ENCODE measurements at regions not wholly inside any gene's neighbourhood (a gene's known extent, or its start where the extent isn't known, plus 50 kb on each side); places are given as distances from the start of the nearest gene placed in this dataset.

GRCh38 chr1:90613371-90613770, 103.7 kb downstream of the BARHL2 start:
- TF ChIP-seq CTCF (IDR thresholded peaks at IDR 0.05; ENCODE audit: low read depth, low read length), result no peak
- no peak for TF ChIP-seq POLR2A (IDR thresholded peaks at IDR 0.05; ENCODE audit: extremely low read depth, insufficient read length)
- no peak for TF ChIP-seq MAX (IDR thresholded peaks at IDR 0.05; ENCODE audit: low read depth, low read length)
- no peak for TF ChIP-seq MYC (IDR thresholded peaks at IDR 0.05; ENCODE audit: low read depth, low read length)
